SU-DHL-6 (cell line): ENCODE measurements at regions not wholly inside any gene's neighbourhood (a gene's known extent, or its start where the extent isn't known, plus 50 kb on each side); places are given as distances from the start of the nearest gene placed in this dataset.
"Not testable (repeated sequence)": the region's sequence is repeated elsewhere in the genome, so short reads cannot be mapped to it uniquely, and the experiment has no call there.

Source experiments
- CTCF ChIP-seq: fragments of 200-600 bp; sonication (generic); IDR thresholded peaks from one replicate; pipeline ENCODE4 v1.5.1; 2017; ENCODE audit warnings: antibody characterized with exemption, mild to moderate bottlenecking, low read length, moderate library complexity; ENCODE audit not compliant: insufficient read depth, poor library complexity, severe bottlenecking
- EZH2phosphoT487 ChIP-seq: fragments of 200-600 bp; sonication (generic), shearing (Covaris generic); conservative IDR thresholded peaks from 2 replicates; pipeline ENCODE4 v1.6.1; 2018; ENCODE audit warnings: mild to moderate bottlenecking, antibody characterized with exemption, low read length, moderate library complexity, mixed read lengths

GRCh38 chr12:38238328-38238727 lies 78.2 kb upstream of the ALG10B start:
- not testable (repeated sequence) for TF ChIP-seq CTCF, EZH2phosphoT487
